HEK293 (cell line): ENCODE measurements at regions not wholly inside any gene's neighbourhood (a gene's known extent, or its start where the extent isn't known, plus 50 kb on each side); places are given as distances from the start of the nearest gene placed in this dataset.

ENCODE experiments used
- CTCF ChIA-PET: fragments of 350-600 bp; formaldehyde crosslinking; extraction: SDS; loops from one replicate; lab custom pipeline; 2021; ENCODE audit warnings: antibody characterized with exemption; lab: Yijun Ruan, JAX
- POLR2A ChIA-PET: fragments of 300-600 bp; formaldehyde crosslinking; extraction: SDS; loops from one replicate; lab custom pipeline; 2020; ENCODE audit warnings: antibody characterized with exemption, inconsistent platforms; lab: Yijun Ruan, JAX
- H3K27ac ChIP-seq: fragments of 200-500 bp; sonication (Bioruptor generic); 2 replicates; pipeline ENCODE4 v1.5.1; 2014; ENCODE audit warnings: low read depth, low read length, control low read depth, inconsistent platforms; ENCODE audit errors: extremely low read depth
- H3K36me3 ChIP-seq, 2 experiments: fragments of 200-500 bp in 1 of 2; sonication (Bioruptor generic) in 1 of 2; 1 replicate in 1 of 2; 2 replicates in 1 of 2; pipeline ENCODE4 v1.5.1; 2014 to 2017; ENCODE audit warnings: inconsistent platforms in 2 of 2, low read length in 2 of 2; ENCODE audit not compliant: control insufficient read depth in 2 of 2, insufficient read depth in 1 of 2
- H3K4me1 ChIP-seq: fragments of 200-500 bp; sonication (Bioruptor generic); 2 replicates; pipeline ENCODE4 v1.5.1; 2014; ENCODE audit warnings: mild to moderate bottlenecking, low read length, inconsistent platforms; ENCODE audit not compliant: control insufficient read depth, insufficient read depth
- H3K4me3 ChIP-seq: 2 replicates; pipeline ENCODE4 v1.5.1; 2011; ENCODE audit warnings: low read depth, mild to moderate bottlenecking, control low read depth, low read length, moderate library complexity
- H3K9me3 ChIP-seq: fragments of 200-500 bp; sonication (Bioruptor generic); 2 replicates; pipeline ENCODE4 v1.5.1; 2014; ENCODE audit warnings: low read depth, low read length, inconsistent platforms; ENCODE audit not compliant: control insufficient read depth, insufficient read depth
- EGR2 ChIP-seq: fragments of 450-650 bp; formaldehyde crosslinking; IDR thresholded peaks from 2 replicates; pipeline ENCODE4 v1.5.1; 2016; ENCODE audit warnings: low read depth, missing biosample characterization, missing genetic modification characterization
- GLI2 ChIP-seq: fragments of 450-650 bp; formaldehyde crosslinking; IDR thresholded peaks from 2 replicates; pipeline ENCODE4; 2017; ENCODE audit warnings: missing biosample characterization, missing genetic modification characterization, low read depth, borderline replicate concordance
- PRDM1 ChIP-seq: fragments of 450-650 bp; formaldehyde crosslinking; IDR thresholded peaks from 2 replicates; pipeline ENCODE4; 2016; ENCODE audit warnings: missing biosample characterization, missing genetic modification characterization
- PRDM10 ChIP-seq: fragments of 450-650 bp; formaldehyde crosslinking; IDR thresholded peaks from 2 replicates; pipeline ENCODE4 v1.5.1; 2016; ENCODE audit warnings: missing biosample characterization, missing genetic modification characterization
- PRDM2 ChIP-seq: fragments of 450-650 bp; formaldehyde crosslinking; IDR thresholded peaks from 2 replicates; pipeline ENCODE4 v1.5.1; 2016; ENCODE audit warnings: missing biosample characterization, missing genetic modification characterization, borderline replicate concordance
- ZBTB6 ChIP-seq: fragments of 450-650 bp; formaldehyde crosslinking; IDR thresholded peaks from 2 replicates; pipeline ENCODE4 v1.5.1; 2017; ENCODE audit warnings: missing biosample characterization, missing genetic modification characterization
- ZFP69B ChIP-seq: fragments of 450-650 bp; formaldehyde crosslinking; IDR thresholded peaks from 2 replicates; pipeline ENCODE4 v1.5.1; 2016; ENCODE audit warnings: missing biosample characterization, missing genetic modification characterization
- ZNF138 ChIP-seq: fragments of 450-650 bp; formaldehyde crosslinking; IDR thresholded peaks from 2 replicates; pipeline ENCODE4 v1.5.1; 2016; ENCODE audit warnings: missing biosample characterization, missing genetic modification characterization, borderline replicate concordance
- ZNF18 ChIP-seq: fragments of 450-650 bp; formaldehyde crosslinking; IDR thresholded peaks from 2 replicates; pipeline ENCODE4 v1.5.1; 2016; ENCODE audit warnings: missing biosample characterization, missing genetic modification characterization
- ZNF416 ChIP-seq: fragments of 450-650 bp; formaldehyde crosslinking; IDR thresholded peaks from 2 replicates; pipeline ENCODE4 v1.5.1; 2016; ENCODE audit warnings: missing biosample characterization, missing genetic modification characterization
- ZNF423 ChIP-seq: fragments of 450-650 bp; formaldehyde crosslinking; IDR thresholded peaks from 2 replicates; pipeline ENCODE4 v1.5.1; 2016; ENCODE audit warnings: missing biosample characterization, missing genetic modification characterization
- ZNF488 ChIP-seq: fragments of 450-650 bp; formaldehyde crosslinking; IDR thresholded peaks from 2 replicates; pipeline ENCODE4 v1.5.1; 2016; ENCODE audit warnings: missing biosample characterization, missing genetic modification characterization
- ZNF624 ChIP-seq: fragments of 450-650 bp; formaldehyde crosslinking; IDR thresholded peaks from 2 replicates; pipeline ENCODE4 v1.5.1; 2017; ENCODE audit warnings: missing biosample characterization, missing genetic modification characterization
- ZNF629 ChIP-seq: fragments of 450-650 bp; formaldehyde crosslinking; IDR thresholded peaks from 2 replicates; pipeline ENCODE4 v1.5.1; 2017; ENCODE audit warnings: missing biosample characterization, missing genetic modification characterization
- ZNF830 ChIP-seq: fragments of 450-650 bp; IDR thresholded peaks from 2 replicates; pipeline ENCODE4 v1.5.0; 2018; ENCODE audit warnings: missing biosample characterization, missing genetic modification characterization, low read depth, mild to moderate bottlenecking, moderate library complexity
- ZSCAN16 ChIP-seq: fragments of 450-650 bp; formaldehyde crosslinking; IDR thresholded peaks from 2 replicates; pipeline ENCODE4 v1.5.1; 2016; ENCODE audit warnings: missing biosample characterization, missing genetic modification characterization
- ZSCAN23 ChIP-seq: fragments of 450-650 bp; formaldehyde crosslinking; IDR thresholded peaks from 2 replicates; pipeline ENCODE4 v1.5.1; 2016; ENCODE audit warnings: missing biosample characterization, missing genetic modification characterization

- ChIA-PET CTCF (interaction anchor here (0.7 to 1.6 kb wide), 4 partner anchors 16 to 415 kb away, joined by 3 to 7 read pairs (median 6); no protein-coding TSS in a partner anchor), POLR2A (no interaction called here)
- Histone ChIP-seq H3K36me3 (no peaks in the 10 kb centered on the region), H3K27ac (no peak overlapping the region), H3K4me1 (no peaks in the 10 kb centered on the region), H3K4me3 (no peak overlapping the region), H3K9me3 (no peaks in the 10 kb centered on the region)
- TF ChIP-seq ZNF629 = no peak
- no peak for TF ChIP-seq ZNF624 (tag by site-specific recombination)
- TF ChIP-seq ZSCAN23 = no peak
- no peak for TF ChIP-seq GLI2 (tag by site-specific recombination)
- TF ChIP-seq ZNF138 (tag by site-specific recombination) = no peak
- TF ChIP-seq EGR2 (tag by site-specific recombination) = no peak
- no peak for TF ChIP-seq PRDM2 (tag by site-specific recombination)
- TF ChIP-seq ZBTB6 (tag by site-specific recombination) = no peak
- TF ChIP-seq ZNF18 (tag by site-specific recombination) = no peak
- TF ChIP-seq PRDM10 (tag by site-specific recombination) = no peak
- TF ChIP-seq ZNF416 (tag by site-specific recombination) = no peak
- no peak for TF ChIP-seq ZFP69B
- TF ChIP-seq ZNF830 = no peak
- no peak for TF ChIP-seq PRDM1 (tag by site-specific recombination)
- no peak for TF ChIP-seq ZNF488 (tag by site-specific recombination)
- TF ChIP-seq ZSCAN16 = no peak
- TF ChIP-seq ZNF423 = no peak
These were observed 74.2 kb downstream of the RTL9 start for GRCh38 chrX:110432906-110433215.
